GM12891 (cell line): ENCODE measurements at regions not wholly inside any gene's neighbourhood (a gene's known extent, or its start where the extent isn't known, plus 50 kb on each side); places are given as distances from the start of the nearest gene placed in this dataset.

Experiments
- DNase-seq: peaks from one replicate; pipeline ENCODE4 v3.0.0; 2011; ENCODE audit warnings: low spot score; ENCODE audit not compliant: insufficient read length
- FAIRE-seq: peaks from 2 replicates; lab custom pipeline; 2011; peaks lifted over from hg19 to GRCh38; lab: Jason Lieb, UNC
- PAX5 ChIP-seq: IDR thresholded peaks from 2 replicates; pipeline ENCODE4 v1.6.1; 2011; ENCODE audit warnings: low read length, moderate library complexity, mild to moderate bottlenecking; ENCODE audit not compliant: insufficient read depth, severe bottlenecking
- POLR2A ChIP-seq: IDR thresholded peaks from 2 replicates; pipeline ENCODE4 v1.6.1; 2011; ENCODE audit warnings: low read depth, low read length, control low read depth
- POLR2AphosphoS5 ChIP-seq: IDR thresholded peaks from 2 replicates; pipeline ENCODE4 v1.6.1; 2011; ENCODE audit warnings: low read depth, low read length, control low read depth
- POU2F2 ChIP-seq: IDR thresholded peaks from 2 replicates; pipeline ENCODE4 v1.6.1; 2011; ENCODE audit warnings: low read depth, mild to moderate bottlenecking, control low read depth, low read length, moderate library complexity
- SPI1 ChIP-seq: IDR thresholded peaks from 2 replicates; pipeline ENCODE4 v1.6.1; 2011; ENCODE audit warnings: low read depth, low read length, control low read depth
- TAF1 ChIP-seq: IDR thresholded peaks from 2 replicates; pipeline ENCODE4 v1.6.1; 2011; ENCODE audit warnings: low read depth, low read length, control low read depth

DNA sequence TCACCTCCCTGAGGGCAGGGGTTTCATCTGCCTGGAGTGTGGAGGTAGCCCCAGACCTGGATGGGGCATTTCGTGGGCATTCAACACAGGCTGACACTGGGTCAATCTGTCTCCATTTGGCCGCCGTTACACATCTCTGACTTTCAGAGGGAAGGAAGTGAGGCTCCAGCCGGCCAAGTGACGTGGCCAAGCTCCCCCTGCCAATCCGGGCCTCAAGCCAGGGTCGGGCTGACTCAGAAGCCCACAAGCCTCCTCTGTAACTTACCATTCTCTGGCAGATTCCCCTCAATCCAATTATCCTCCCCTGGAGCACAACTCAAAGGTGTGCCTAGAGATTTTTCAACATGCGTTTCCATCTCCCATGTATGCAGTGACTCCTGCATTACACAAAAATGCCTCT lies 227.6 kb downstream of the KLF13 start:
- FAIRE-seq (no peak), DNase-seq (no peak)
- no peak for TF ChIP-seq SPI1
- TF ChIP-seq TAF1, result no peak
- TF ChIP-seq POLR2A, result no peak
- TF ChIP-seq PAX5, result no peak
- no peak for TF ChIP-seq POLR2AphosphoS5
- TF ChIP-seq POU2F2, result no peak

DNA sequence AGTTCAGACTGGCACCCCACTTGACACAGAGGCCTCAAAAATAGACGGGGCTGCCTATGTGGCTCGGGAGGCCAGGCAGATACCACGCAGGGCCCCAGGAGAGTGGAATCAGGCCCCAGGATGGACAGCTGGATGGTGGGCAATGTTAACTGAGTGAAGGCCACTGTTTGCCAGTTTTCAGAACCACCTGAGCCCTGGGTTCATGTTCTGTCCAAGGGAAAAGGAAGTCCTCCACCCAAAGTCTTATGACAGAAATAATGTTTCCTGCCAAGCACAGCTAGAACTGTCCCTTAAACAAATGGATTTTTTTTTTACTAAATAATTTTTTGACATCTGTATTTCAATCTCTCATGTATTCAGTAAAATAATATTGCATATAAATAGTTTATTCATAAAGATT lies 228.4 kb downstream of the KLF13 start:
- TF ChIP-seq POU2F2 (no peak), SPI1 (no peak), POLR2A (no peak), TAF1 (no peak), PAX5 (no peak), POLR2AphosphoS5 (no peak)
- FAIRE-seq (no peak), DNase-seq (no peak)

DNA sequence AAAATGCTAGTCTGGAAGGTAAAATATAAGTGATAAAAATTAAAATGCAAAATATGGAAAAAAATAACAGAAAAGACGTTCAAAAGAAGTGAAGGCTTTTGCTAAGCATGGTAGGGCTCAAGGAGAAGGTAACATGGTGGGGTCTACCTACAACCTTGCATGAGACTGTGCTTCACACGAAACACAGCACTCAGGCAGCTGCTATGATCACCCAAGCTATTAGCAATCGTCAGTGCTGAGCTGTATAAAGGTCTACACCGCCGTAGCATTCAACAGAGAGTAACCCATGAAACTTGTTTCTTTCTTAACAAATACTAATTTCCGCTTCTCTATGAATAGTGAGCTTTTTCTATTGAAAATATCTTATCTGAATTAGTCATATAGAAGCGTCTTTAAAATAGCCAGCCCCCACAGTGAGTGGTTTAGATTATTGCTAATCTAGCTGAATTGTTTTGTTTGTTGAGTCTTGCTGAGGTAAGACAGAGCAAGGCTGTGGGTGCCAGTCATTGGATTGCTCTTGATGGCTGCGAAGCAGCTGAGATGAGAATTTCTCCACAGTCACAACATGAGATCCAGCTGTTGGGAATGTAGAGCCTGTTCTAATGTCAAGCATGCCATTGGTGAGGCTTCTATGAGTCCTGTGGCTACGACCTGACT lies 230.0 kb downstream of the KLF13 start:
- FAIRE-seq (no peak), DNase-seq (no peak)
- no peak for TF ChIP-seq PAX5
- no peak for TF ChIP-seq POLR2AphosphoS5
- TF ChIP-seq POU2F2, result no peak
- no peak for TF ChIP-seq POLR2A
- TF ChIP-seq TAF1, result no peak
- TF ChIP-seq SPI1, result no peak

DNA sequence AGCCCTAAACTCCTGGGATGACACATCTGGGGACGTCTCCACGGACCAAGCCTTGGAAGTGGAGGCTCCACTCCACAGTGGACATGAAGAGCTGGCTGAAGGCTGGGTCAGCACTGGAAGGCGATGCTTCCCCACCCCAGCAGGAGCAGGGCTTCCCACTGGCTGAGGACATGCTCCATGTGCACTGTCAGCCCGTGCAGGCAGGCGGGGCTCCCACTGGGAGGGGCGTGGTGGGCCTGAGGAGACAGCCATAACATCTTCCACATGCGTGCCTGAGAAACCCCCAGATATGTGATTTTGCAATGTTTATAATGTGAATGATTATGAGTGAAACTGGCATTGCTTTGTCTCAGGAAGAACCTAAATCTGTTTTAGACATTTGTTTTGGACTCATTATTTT lies 231.3 kb downstream of the KLF13 start:
- no peak for TF ChIP-seq POLR2AphosphoS5
- DNase-seq (no peak), FAIRE-seq (no peak)

DNA sequence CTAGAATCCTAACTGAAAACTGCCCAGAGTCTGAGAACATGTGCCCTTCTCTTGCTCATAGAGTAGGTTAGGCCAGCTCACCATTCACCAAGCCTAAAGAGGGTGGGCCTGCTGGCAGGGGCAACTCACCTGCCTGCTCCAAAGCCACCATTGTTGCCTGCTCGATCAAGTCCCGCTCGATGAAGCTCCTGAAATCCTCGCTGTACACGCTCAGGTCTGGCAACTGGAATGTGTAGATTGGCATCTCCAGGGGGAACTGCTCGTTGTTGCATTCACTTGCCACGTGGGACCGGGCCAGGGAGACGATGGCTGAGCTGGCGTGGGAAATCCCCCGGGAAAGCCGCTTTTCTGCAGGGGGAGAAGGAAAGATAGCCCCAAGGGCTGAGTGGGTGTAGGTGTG lies 232.2 kb downstream of the KLF13 start:
- no peak for FAIRE-seq
- TF ChIP-seq SPI1, result no peak
- no peak for TF ChIP-seq TAF1
- TF ChIP-seq POLR2AphosphoS5, result no peak
- no peak for TF ChIP-seq PAX5

DNA sequence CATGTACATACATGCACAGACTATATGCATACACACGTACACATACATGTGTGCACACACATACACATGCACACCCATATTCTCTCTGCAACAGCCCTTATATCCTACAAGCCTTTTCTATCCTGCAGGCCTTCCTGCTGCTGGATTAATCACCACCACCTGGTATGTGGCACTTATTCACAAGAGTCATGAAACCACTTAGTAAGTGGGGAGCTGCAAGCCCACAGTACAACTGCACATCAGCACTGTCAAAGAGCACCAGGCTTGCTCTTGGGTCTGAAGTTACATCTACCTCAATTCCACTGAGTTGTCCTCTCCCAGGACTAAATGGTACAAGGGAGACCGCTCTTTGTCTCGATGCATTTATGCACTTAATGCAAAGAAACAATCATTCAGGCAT lies 233.2 kb downstream of the KLF13 start:
- FAIRE-seq, result no peak
- TF ChIP-seq PAX5 (no peak), POU2F2 (no peak)
- DNase-seq, result no peak

More for the DNA sequence above, 232.2 kb downstream of the KLF13 start:
- no peak for DNase-seq

DNA sequence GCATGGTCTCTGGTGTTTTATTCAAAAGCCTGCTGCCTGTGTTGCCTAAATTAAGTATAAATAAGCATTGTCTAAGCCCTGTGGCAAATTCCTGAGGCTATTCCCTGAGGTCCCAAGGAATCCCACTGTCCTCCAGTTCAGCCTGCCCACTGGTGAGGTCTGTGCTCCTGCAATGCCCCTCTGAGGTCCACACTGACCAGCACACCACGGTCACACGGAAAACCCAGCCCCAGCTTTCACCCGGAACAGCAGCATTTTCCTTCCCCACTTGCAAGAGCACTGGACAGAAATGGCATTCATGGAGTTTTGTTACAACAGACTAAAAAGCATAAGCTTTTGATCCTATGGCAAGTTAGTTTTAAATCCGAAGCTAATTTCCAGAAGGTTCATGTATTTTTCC lies 234.0 kb downstream of the KLF13 start:
- TF ChIP-seq SPI1, result no peak
- no peak for TF ChIP-seq TAF1
- TF ChIP-seq POLR2A, result no peak
- TF ChIP-seq POU2F2, result no peak
- no peak for TF ChIP-seq POLR2AphosphoS5
- no peak for TF ChIP-seq PAX5
- FAIRE-seq (no peak), DNase-seq (no peak)

DNA sequence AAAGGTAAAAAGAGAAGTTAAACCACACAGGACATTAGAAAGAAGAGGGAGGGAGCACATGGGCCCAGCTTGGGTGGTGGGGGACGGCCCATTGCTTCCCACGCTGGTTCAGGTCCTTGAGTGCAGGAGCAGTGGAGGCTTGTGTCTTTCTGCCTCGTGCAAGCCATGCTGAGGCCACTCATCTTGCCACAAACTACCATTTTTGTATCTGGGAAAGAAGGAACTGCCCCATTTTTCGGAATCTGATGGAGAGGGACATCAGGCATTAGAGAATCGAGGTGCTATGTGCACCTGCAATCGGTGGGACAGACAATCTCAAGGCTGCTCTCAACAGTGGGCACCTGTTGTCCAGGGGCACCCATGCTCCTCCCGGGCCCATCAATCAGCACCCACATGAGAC lies 234.5 kb downstream of the KLF13 start:
- TF ChIP-seq SPI1 (no peak), PAX5 (no peak), POU2F2 (no peak), TAF1 (no peak), POLR2AphosphoS5 (no peak), POLR2A (no peak)
- FAIRE-seq (no peak), DNase-seq (no peak)

DNA sequence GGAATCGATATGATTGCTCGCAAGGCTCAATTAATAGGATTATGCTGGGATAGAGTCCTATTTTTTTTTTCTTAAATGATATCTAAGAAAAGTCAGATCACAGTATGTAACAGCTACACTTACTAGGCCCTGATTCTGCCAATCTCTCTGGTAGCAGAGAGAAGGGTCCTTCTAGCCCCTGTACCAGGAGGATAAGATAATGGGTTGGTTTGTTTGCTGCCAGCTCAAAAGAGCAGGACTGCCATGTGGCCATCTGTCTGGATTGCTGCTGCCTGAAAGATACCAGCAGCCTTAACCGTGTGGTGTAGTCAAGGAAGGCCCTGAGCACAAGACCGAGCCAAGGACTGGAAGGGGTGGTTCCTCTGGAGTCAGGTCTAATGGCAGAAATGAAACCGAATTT lies 236.4 kb downstream of the KLF13 start:
- no peak for TF ChIP-seq POLR2A
- TF ChIP-seq TAF1, result no peak
- no peak for TF ChIP-seq SPI1
- no peak for TF ChIP-seq PAX5
- TF ChIP-seq POU2F2, result no peak
- no peak for TF ChIP-seq POLR2AphosphoS5
- FAIRE-seq (no peak), DNase-seq (no peak)

DNA sequence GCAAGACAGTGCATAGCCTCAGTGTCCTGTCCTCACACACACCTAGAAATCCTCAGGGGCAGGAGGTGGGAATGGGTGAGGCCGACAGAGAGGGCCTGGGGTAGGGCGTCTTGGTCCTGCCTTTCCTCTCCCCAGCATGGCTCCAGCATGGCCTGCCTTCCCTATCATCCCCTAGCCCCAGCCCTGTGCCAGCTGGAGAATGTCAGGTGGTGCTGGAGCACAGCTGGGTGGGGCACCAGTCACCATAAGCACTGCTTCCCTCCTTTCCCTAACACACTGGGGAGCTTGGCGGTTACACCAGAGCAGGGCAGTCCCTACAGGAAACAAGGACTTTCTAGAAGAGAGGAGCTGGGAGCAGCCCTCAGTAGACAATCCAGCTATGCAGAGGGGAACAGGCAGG lies 236.8 kb downstream of the KLF13 start:
- no peak for FAIRE-seq
- TF ChIP-seq PAX5 (no peak), POU2F2 (no peak), TAF1 (no peak), SPI1 (no peak), POLR2A (no peak), POLR2AphosphoS5 (no peak)

More for the DNA sequence above, 236.8 kb downstream of the KLF13 start:
- no peak for DNase-seq
